Vagina (tissue), 2 donors: ENCODE measurements at regions not wholly inside any gene's neighbourhood (a gene's known extent, or its start where the extent isn't known, plus 50 kb on each side); places are given as distances from the start of the nearest gene placed in this dataset.

ENCODE experiments used
- POLR2A ChIP-seq, 2 donors: fragments of 450-650 bp; IDR thresholded peaks; one replicate each; pipeline ENCODE4 v1.6.1; 2017; ENCODE audit warnings: antibody characterized with exemption in 2 of 2, mild to moderate bottlenecking in 2 of 2, moderate library complexity in 2 of 2
- POLR2AphosphoS5 ChIP-seq, 2 donors: sonication (generic); formaldehyde crosslinking; IDR thresholded peaks; one replicate each; pipeline ENCODE4 v1.9.0; 2017; ENCODE audit warnings: antibody characterized with exemption in 2 of 2, mild to moderate bottlenecking in 2 of 2, low read depth in 1 of 2; ENCODE audit not compliant: insufficient read depth in 1 of 2
- TF ChIP-seq, protein P1 (sequence below), 3 experiments: fragments of 450-650 bp in 2 of 3; fragments of 200-600 bp in 1 of 3; sonication (generic) in 1 of 3; IDR thresholded peaks; one replicate each; pipeline ENCODE4 v1.5.1; 2017 to 2019; ENCODE audit warnings: antibody characterized with exemption in 3 of 3, mild to moderate bottlenecking in 2 of 3, moderate library complexity in 2 of 3

DNA sequence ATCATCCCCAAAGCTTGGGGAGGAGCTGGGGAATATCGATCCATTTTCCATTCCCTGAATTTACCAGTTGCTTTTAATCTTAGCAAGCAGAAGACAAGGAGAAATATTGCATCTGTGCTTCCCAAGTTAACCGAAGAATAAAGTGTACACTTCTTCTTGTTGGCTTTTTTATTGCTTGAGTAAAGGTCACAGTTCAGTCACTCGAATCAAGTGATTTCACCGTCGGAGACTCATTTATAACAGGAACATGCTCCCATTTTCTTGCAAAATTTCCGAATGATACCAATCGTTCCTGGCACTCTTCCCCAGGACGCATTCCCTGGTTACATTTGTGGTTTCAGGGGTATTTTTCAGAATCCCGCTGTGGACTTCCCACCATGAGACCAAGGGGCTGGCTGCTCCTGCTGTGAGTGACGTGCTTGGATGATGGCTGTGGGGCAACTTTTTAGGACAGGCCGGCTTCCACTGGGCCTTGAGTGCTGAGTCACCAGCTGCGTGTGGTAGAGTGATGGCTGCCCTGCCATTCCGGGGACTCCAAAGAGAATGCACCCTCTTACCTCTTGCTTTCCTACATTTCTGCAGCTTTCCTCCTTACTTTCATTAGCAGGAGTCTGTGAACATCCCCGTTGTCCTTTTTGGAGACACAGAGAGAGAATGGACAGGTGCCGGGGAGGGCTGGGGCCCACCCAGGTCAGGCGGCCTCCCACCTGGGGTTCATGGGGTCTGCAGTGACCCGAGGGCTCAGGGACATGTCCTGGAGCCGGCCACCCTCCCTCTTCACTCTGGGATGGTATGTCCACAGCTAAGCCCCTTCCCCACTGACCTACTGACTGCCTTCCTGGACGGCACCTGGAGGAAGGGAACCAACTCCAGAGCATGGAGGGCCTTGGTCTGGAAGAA, 60.7 kb upstream of the HDAC4 start:
- TF ChIP-seq, protein P1, sequence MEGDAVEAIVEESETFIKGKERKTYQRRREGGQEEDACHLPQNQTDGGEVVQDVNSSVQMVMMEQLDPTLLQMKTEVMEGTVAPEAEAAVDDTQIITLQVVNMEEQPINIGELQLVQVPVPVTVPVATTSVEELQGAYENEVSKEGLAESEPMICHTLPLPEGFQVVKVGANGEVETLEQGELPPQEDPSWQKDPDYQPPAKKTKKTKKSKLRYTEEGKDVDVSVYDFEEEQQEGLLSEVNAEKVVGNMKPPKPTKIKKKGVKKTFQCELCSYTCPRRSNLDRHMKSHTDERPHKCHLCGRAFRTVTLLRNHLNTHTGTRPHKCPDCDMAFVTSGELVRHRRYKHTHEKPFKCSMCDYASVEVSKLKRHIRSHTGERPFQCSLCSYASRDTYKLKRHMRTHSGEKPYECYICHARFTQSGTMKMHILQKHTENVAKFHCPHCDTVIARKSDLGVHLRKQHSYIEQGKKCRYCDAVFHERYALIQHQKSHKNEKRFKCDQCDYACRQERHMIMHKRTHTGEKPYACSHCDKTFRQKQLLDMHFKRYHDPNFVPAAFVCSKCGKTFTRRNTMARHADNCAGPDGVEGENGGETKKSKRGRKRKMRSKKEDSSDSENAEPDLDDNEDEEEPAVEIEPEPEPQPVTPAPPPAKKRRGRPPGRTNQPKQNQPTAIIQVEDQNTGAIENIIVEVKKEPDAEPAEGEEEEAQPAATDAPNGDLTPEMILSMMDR (IDR thresholded peaks at IDR 0.05) = no peak
- no peak for TF ChIP-seq POLR2A (IDR thresholded peaks at IDR 0.05)
- TF ChIP-seq POLR2AphosphoS5 (IDR thresholded peaks at IDR 0.05; ENCODE audit: insufficient read depth in 1 of 2, low read depth in 1 of 2) = no peak
